Cardiac fibroblast (primary cell): ENCODE measurements at regions not wholly inside any gene's neighbourhood (a gene's known extent, or its start where the extent isn't known, plus 50 kb on each side); places are given as distances from the start of the nearest gene placed in this dataset.
"Not testable (repeated sequence)": the region's sequence is repeated elsewhere in the genome, so short reads cannot be mapped to it uniquely, and the experiment has no call there.

Experiments
- DNase-seq, 2 donors: peaks; one replicate each; pipeline versions ENCODE4 v3.0.0 to v3.0.0-alpha.2; 2010; ENCODE audit warnings: low read depth in 2 of 2
- H3K4me3 ChIP-seq, 2 donors: replicated peaks in 1 of 2; 1 replicate in 1 of 2; 2 replicates in 1 of 2; pipeline ENCODE4 v1.5.1; 2011; ENCODE audit warnings: low read depth in 2 of 2, low read length in 2 of 2, mild to moderate bottlenecking in 2 of 2, moderate library complexity in 1 of 2
- TF ChIP-seq, protein P1 (sequence below): IDR thresholded peaks from one replicate; pipeline ENCODE4 v1.5.1; 2011; ENCODE audit warnings: low read depth, mild to moderate bottlenecking, low read length, inconsistent platforms

DNA sequence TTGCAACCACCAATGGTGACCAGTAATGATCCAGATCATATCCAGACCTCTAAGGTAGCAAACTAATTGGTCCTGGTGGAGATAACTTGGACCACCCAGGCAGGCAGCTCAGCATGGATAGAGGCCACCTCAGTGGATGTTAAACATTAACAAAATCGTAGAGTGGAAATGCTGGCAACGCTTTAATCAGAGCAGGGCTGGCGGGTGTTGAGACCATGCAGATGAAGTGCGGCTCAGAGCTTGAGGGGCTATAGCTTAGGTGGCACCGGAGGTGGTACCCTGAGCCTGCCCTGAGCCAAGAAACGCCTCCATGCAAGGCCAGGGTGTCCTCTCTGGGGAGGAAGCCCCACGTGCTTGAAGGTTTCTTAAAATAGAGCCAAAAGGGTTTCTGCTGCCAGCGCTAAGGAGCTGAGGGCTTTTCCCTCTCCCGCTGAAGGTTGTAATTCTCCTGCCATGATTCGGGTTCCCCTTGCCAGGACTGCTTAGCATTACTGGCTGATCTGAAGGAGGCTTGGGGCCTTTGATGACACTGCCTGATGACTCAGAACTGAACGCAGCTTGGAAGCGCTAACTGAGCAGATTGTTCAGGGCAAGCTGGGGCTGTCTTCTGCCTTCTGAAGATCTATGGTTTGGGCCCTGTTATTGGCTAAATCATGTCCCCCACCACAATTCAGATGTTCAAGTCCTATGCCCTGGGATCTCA lies 177.8 kb upstream of the ATP6AP2 start:
- TF ChIP-seq, protein P1, sequence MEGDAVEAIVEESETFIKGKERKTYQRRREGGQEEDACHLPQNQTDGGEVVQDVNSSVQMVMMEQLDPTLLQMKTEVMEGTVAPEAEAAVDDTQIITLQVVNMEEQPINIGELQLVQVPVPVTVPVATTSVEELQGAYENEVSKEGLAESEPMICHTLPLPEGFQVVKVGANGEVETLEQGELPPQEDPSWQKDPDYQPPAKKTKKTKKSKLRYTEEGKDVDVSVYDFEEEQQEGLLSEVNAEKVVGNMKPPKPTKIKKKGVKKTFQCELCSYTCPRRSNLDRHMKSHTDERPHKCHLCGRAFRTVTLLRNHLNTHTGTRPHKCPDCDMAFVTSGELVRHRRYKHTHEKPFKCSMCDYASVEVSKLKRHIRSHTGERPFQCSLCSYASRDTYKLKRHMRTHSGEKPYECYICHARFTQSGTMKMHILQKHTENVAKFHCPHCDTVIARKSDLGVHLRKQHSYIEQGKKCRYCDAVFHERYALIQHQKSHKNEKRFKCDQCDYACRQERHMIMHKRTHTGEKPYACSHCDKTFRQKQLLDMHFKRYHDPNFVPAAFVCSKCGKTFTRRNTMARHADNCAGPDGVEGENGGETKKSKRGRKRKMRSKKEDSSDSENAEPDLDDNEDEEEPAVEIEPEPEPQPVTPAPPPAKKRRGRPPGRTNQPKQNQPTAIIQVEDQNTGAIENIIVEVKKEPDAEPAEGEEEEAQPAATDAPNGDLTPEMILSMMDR: no peak
- H3K4me3 ChIP-seq: no peak overlapping the region
- peak; percentile 28 to 35 for DNase-seq

DNA sequence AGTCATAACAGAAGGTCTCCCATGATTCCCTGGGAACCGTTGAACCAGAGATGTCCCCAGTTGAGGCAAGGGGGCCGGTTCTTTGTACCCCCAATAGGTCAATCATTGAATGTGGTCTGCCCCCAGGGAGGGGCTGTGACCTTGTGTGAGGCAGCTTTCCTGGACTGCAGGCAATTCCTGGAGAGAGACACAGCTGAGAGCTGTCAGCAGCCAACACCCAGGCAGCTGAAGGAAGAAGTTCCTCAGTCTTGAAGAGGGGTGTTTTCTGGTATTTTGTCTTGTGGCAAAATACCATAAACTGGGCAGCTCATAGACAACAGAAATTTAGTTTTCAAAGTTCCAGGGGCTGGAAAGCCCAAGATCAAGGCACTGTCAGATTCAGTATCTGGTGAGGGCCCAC lies 185.7 kb upstream of the ATP6AP2 start:
- H3K4me3 ChIP-seq: no peak overlapping the region
- no peak for DNase-seq
- TF ChIP-seq, protein P1: no peak

DNA sequence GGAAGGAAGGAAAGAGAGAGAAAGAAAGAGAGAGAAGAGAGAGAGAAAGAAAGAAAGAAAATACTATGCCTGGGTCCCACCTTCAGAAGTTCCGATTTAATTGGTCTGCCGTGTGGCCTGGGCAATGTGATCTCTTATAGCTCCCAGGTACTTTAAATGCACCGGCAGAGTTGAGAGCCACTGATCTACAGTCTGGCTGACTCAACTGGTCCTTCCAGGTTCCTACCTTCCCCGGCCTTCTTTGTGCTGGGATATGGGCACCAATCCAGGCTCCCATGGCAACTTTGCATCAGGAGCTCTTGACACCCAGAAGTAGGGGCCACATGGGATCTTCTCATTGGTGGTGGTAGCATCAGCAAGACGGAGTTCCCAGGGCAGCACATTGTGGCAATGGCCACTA lies 186.5 kb upstream of the ATP6AP2 start:
- TF ChIP-seq, protein P1: no peak
- H3K4me3 ChIP-seq: no peak overlapping the region
- no peak for DNase-seq

DNA sequence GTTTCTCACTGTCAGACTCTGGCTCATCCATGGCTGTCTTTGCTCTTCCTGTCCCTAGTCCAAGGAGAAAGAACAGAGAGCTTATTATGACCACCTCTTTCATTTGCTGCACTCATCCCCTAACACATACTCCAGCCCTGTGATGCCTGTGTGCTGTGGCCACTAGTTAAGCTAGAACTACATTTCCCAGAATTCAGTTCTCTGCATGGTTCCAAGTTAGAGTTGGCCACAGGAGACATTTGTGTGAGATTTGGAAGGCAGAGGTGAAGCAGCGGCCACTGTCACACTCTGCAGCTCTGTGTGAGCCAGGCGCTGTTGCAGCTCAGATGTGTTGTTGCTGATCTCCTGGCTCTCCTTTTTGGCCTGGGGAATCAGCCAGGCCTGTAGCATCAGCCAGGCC lies 188.2 kb upstream of the ATP6AP2 start:
- H3K4me3 ChIP-seq: no peak overlapping the region
- DNase-seq: no peak
- TF ChIP-seq, protein P1: no peak

DNA sequence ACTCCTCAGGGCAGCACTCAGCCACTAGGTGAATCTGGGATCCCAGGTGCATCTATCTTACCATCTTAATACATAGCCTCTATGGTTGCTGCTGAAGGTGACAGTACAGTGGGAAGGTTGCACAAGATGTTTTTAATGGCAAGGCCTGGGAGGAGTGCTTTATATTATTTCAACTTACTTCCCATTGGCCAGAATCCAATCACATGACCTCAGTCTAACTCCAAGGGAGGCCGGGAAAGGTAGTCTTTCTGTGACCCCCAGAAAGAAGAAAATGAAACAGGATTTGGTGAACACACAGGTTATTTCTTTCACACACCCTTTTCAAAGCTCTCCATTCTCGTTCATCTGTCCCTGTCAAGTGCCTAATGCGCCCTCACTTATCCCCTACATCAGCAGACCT lies 189.1 kb upstream of the ATP6AP2 start:
- DNase-seq: peak in 1 of 2 donors; percentile 1
- TF ChIP-seq, protein P1: no peak
- no peak overlapping the region for H3K4me3 ChIP-seq

DNA sequence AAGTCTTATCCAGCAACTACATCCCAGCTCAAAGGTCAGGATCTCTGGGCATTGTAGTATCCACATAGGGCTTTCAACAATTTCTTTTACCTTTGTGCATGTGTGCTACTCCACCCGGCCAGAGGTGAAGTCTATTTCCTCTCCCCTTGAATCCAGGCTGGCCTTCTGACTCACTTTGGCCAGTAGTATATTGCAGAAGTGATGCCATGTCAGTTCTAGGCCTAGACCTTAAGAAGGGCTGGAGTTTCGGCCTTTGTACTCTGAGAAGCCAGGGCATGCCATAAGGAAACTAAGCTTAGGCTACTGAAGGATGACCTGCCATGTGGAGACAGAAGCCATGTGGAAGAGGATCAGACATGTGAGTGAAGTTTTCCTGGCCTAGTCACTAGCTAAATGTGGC lies 191.2 kb upstream of the ATP6AP2 start:
- DNase-seq: no peak
- H3K4me3 ChIP-seq: no peak overlapping the region
- TF ChIP-seq, protein P1: no peak

DNA sequence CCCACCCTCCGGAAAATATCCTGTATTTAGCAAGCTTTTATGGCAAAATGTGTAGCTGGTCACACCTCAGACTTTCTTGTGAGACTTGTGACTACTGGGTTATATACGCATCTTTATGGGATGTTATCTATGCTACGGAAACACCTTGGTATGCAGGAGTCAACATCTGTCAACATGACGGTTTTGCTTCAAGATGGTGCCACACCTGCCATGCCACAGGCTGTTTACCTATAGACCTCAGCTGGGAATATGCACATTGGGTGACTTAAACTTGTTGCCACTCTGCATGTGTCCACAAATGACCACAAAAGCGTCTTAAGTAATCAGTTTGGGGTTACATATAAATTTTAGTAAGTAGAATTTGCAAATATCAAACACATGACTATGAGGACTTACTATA lies 192.3 kb upstream of the ATP6AP2 start:
- DNase-seq: no peak
- TF ChIP-seq, protein P1: no peak
- H3K4me3 ChIP-seq: no peak overlapping the region

DNA sequence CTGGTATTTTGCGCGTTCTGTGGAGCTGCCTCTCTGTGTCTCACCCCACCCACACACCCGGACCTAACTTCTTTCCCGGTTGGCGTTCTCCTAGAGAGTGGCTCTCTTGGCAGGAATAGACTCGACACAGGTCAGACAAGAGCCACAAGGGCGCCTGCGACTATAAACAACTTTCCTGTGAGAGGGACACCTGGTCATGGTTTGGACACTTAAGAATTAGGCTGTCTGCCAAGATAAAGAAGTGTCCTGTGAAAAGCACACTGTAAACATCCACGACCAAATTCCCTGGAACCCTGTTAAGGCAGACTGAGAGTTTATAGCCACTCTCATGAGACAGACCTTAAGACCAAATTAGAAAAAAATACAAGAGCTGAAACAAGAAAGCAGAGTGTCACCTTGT lies 192.9 kb upstream of the ATP6AP2 start:
- DNase-seq, H3K4me3 ChIP-seq: not testable (repeated sequence)

DNA sequence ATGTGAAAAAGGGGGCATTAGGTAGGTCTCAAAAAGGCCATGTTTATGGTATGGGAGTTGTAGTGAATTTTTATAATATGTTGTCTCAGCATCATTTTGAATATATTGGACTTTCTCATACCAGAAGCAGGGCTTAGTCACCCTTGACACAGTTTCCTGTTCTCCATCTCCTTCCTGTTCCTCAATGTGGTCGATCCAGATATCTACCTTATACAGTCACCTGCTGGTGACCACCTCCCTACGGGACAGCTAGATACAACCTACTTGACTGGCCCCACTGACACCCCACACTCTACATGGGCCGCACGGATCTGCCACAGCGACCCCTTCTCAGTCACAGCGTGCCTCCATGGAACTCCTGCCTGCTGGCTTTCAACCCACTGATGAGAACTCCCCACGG lies 193.5 kb upstream of the ATP6AP2 start:
- H3K4me3 ChIP-seq, DNase-seq: not testable (repeated sequence)
